ENCODE measurements at regions not wholly inside any gene's neighbourhood (a gene's known extent, or its start where the extent isn't known, plus 50 kb on each side); places are given as distances from the start of the nearest gene placed in this dataset.
"Not testable (repeated sequence)": the region's sequence is repeated elsewhere in the genome, so short reads cannot be mapped to it uniquely, and the experiment has no call there.

DNA sequence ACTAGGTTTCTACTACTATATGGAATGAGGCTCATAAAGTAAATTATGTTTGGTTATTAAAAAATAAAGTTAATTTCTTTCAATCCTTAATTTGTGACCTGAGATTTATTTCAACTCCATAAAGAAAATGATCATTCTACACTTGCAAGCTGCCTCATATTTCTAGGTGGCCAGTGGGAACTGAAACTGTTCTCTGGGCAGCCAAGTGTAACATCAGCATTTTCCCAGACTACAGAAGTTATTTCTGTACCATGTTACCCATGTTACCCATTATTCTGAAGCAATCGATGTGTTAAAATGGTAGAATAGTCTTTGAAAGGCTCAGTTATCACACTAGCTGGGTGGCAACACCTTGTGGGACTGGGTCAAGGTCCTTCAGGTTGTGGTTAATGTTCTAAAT is 139.3 kb upstream of the FBXO11 start:
- no peak for DNase-seq

DNA sequence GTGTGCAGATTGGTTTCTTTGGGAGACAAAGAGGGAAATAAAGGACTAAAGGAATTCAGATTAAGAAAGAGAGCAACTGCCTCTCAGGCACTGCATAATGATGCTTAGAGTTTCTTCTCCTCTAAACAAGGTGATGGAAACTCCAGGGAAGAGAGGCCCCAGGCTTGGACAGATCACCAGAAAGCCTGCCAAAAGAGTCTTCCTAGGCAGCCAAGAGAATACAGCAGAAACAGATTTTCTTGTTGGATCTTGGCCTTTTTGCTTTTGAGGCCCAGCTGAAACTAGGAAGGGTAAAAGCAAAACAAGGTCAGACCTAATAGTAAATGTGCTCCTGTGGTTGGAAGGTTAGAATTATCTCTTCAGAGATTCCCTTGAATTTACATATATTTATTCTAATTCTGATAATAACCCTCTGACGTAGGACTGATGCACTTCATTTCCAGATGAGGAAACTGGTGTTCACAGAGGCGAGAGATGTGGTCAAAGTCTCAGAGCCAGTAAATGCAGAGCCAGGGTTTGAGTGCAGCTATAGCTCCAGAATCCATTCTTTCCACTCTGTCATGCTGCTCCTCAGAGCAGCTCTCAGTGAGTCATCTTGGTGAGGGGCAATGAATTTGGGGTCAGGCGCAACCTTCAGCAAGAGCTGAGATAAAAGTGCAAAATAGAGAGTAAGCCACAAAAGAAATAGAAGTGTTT is 142.3 kb upstream of the FBXO11 start:
- DNase-seq: no peak

GRCh38 chr2:48049371-48049770 is 143.1 kb upstream of the FBXO11 start:
- DNase-seq: no peak

DNA sequence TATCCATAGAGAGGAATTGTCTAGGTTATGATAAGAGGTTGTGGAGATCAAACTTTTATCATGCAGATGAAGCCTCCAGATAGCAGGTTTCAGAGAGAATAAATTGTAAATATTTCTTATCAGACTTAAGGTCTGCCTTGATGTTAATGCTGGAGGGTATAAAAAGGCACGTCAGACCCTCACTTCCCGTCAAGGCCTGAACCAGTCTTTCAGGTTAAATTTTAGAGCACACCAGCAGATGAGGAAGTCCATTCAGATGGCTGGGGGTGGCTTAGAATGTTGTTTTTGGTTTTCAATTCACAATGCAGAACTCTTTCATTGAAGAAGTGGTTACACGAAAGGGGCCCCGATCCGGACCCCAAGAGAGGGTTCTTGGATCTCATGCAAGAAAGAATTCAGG is 144.4 kb upstream of the FBXO11 start:
- no peak for DNase-seq

- no peak for DNase-seq
Observed at GRCh38 chr2:48059975-48060374, 153.7 kb upstream of the FBXO11 start.

DNA sequence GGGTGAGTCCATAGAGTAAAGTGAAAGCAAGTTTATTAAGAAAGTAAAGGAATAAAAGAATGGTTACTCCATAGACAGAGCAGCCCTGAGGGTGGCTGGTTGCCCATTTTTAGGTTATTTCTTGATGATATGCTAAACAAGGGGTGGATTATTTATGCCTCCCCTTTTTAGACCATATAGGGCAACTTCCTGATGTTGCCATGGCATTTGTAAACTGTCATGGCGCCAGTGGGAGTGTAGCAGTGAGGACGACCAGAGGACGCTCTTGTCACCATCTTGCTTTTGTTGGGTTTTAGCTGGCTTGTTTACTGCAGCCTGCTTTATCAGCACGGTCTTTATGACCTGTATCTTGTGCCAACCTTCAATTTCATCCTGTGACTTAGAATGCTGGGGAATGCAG is 155.4 kb upstream of the FBXO11 start:
- DNase-seq: not testable (repeated sequence)

- DNase-seq: no peak
Observed at GRCh38 chr2:48065096-48065495, 158.8 kb upstream of the FBXO11 start.

DNA sequence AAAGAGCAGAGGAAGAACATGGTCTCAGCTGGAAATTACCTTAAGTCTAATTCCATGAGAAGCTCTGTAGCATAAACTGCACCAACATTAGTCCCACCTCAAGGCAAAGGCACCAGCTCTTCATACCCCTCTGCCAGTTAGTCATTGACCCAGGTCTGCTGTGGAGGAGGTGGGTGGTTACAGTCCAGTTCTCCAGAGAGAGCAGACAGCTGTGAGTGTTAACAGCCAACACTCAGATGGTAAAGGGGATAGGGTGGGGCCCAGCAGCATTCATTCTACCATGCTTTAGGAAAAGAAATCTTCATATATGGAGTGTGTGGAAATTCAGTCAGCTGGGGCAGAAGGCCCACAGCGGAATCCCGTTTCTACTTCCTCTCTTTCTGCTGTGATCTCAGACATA is 159.7 kb upstream of the FBXO11 start:
- DNase-seq: no peak

DNA sequence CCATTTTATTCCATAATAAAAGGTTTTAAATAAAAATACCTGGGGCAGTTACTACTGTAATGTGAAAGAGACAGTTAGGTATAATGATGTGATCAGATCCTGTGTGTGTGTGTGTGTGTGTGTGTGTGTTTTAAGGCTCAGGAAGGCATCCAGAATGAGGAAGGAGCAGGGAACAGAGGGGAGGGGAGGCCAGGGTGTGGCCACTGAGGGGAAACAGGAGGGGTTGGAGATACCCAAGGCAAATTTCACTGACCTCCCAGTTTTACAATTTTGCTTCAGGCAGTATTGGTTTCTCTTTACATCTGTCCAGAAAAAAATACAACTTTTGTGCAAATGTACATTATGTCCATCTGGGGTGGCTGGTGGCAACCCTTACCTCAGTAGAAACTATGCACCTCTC is 163.5 kb upstream of the FBXO11 start:
- DNase-seq: no peak

DNA sequence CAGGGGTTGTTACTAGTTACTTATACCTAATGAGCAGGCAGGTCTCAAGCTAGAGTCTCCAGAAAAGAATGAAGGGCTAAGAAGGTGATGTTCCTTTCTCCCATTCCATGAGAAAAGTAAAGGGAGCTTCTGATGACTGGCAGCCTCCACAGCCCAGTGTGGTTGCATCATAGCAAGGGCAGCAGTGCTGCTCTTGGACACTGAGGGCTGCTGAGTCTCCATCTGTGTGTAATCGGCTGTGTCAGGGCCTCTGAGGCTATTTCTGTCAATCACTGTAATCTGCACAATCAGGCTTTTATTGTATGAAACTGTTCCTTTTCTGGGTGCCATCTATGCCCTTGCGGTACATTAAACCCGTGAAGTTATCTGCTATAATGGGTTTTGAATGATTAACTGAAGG is 164.1 kb upstream of the FBXO11 start:
- no peak for DNase-seq

- DNase-seq: no peak
Observed at GRCh38 chr2:48072583-48072982, 166.3 kb upstream of the FBXO11 start.

- no peak for DNase-seq
Observed at GRCh38 chr2:48075631-48076030, 169.3 kb upstream of the FBXO11 start.

- no peak for DNase-seq
Observed at GRCh38 chr2:48080534-48081316, 174.4 kb upstream of the FBXO11 start.

GRCh38 chr2:48081317-48081628 is 175.0 kb upstream of the FBXO11 start:
- DNase-seq: no peak

- no peak for DNase-seq
Observed at GRCh38 chr2:48085888-48086287, 179.6 kb upstream of the FBXO11 start.

DNA sequence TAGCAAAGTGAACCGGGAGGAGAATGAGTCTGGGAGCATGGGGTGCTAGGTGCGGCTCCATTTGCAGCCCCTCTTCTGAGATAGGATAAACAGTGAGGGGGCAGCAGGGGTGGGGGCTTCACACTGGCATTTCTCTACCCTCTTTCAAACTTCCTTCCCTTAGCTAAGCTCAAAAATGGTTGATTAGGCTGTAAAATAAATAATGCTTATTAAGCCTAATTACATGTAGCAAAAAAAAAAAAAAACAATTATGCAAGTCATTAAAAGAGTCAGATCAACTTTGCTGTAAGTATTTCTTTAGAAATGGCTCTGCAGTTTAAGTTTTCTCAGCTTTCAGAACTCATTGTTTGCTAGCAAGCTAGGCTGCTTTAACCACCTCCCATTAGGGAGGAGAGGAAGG is 182.7 kb upstream of the FBXO11 start:
- DNase-seq: no peak

DNA sequence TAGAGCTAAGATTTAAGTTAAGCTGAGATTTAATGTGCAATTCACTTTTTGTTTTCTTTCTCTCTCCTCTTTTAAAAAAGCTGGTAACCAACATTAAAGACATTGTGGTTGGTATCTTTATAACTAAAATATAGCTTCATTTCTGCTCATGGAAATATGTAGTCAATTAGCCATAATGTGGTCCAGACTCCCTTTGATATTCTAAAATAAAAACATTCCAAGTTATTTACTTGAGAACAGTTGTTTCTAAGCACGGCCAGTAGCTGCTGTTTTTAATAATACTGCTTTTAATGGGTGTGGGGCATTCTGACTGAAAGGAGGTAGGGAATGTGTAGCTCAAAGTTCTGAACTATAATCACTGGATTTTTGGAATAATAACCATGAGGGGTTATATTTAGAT is 183.3 kb upstream of the FBXO11 start:
- no peak for DNase-seq

GRCh38 chr2:48092846-48093803 is 186.8 kb upstream of the FBXO11 start:
- DNase-seq: peak; percentile 43

DNA sequence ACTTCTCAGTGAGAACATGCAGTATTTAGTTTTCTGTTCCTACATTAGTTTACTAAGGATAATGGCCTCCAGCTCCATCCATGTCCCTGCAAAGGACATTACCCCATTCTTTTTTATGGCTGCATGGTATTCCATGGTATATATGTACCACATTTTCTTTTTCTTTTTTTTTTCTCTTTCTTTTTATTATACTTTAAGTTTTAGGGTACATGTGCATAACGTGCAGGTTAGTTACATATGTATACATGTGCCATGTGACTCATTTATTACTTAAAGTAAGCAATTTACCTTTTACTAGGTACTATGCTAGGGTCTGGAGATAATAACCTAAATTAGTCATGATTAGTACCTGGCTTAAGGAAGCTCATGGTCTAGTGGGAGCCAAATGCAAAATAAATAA is 190.5 kb upstream of the FBXO11 start:
- not testable (repeated sequence) for DNase-seq

GRCh38 chr2:48098539-48098938 is 192.2 kb upstream of the FBXO11 start:
- no peak for DNase-seq

DNA sequence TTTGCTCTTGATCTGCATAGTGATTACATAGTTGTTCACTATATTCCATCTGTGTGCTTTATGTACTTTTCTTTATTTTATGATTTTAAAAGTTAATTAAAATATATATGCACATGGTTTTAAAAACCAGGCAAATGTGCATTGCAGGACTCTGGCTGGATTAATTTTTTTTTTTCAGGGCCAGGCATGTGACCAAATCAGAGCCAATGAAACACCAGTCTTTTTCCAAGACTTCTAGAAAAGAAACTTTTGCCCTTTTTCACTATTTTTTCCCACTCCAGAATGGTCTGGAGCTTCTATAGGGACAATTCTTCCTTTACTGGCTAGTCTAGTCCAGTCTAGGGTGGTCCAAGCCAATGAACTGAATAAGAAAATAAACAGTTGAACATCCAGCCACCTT is 198.1 kb upstream of the FBXO11 start:
- no peak for DNase-seq

- no peak for DNase-seq
Observed at GRCh38 chr2:48105848-48106247, 199.6 kb upstream of the FBXO11 start.

DNA sequence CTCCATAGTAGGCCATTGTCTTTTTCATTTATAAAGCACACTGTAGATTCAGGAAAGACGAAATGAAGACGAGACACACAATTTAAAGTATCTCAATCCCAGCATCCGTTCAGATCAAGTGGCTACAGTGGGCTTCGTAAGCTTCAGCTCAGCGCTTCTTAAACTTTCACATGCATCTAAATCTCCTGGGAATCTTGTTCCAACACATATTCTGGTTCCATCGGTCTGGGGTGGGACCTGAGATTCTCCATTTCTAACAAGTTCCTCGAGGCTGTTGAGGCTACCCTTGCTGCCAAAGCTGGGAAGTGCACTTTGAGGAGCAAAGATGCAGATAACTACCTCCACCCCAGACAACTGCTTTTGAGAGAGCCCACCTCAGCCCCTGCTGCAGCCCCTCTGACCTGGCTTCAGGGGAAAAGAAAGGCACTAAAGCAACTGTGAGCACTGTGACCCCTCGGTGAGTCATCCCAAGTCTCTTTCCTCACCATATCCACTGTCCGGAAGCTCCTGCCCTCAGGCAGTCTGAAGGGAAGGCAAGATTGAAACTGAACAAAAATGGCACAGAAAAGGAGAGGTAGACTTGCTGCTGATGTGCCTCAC is 201.1 kb upstream of the FBXO11 start:
- peak; percentile 87 for DNase-seq
